ENCODE measurements at regions not wholly inside any gene's neighbourhood (a gene's known extent, or its start where the extent isn't known, plus 50 kb on each side); places are given as distances from the start of the nearest gene placed in this dataset.

DNA sequence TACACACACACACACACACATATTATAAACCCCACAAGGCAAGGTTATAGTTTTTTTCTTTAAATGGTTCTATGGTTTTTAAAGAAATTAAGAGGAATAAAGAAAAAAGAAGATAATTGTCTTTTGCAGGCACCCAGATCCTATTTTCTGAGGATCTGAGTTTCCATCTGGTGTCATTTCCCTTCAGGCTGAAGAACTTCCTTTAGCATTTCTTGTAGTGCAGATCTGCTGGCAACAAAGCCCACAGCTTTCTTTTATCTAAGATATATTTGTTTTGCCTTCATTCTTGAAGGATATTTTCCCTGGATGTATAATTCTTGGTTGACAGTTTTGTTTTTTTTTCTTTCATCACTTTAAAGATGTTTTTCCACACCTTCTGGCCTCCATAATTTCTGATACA is 57.6 kb upstream of the PMEPA1 start:
- ATAC-seq (ENCODE audit: insufficient read depth, low FRiP score) (no peak), DNase-seq (no peak)
- TF ChIP-seq, protein P1, sequence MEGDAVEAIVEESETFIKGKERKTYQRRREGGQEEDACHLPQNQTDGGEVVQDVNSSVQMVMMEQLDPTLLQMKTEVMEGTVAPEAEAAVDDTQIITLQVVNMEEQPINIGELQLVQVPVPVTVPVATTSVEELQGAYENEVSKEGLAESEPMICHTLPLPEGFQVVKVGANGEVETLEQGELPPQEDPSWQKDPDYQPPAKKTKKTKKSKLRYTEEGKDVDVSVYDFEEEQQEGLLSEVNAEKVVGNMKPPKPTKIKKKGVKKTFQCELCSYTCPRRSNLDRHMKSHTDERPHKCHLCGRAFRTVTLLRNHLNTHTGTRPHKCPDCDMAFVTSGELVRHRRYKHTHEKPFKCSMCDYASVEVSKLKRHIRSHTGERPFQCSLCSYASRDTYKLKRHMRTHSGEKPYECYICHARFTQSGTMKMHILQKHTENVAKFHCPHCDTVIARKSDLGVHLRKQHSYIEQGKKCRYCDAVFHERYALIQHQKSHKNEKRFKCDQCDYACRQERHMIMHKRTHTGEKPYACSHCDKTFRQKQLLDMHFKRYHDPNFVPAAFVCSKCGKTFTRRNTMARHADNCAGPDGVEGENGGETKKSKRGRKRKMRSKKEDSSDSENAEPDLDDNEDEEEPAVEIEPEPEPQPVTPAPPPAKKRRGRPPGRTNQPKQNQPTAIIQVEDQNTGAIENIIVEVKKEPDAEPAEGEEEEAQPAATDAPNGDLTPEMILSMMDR (IDR thresholded peaks at IDR 0.05; ENCODE audit: control extremely low read depth, extremely low read depth) = no peak
- no peak overlapping the region for H3K27ac ChIP-seq (ENCODE audit: low read depth in 1 of 2, low read length in 1 of 2)
- H3K4me1 ChIP-seq (ENCODE audit: control insufficient read depth in 5 of 5, insufficient read depth in 5 of 5, low read length in 5 of 5) = peaks cover 0 to 10% (median 0%) of the 10 kb centered on the region in 5 donors
- no peak overlapping the region for H3K4me3 ChIP-seq
- no peak overlapping the region for H3K9ac ChIP-seq (ENCODE audit: insufficient read depth in 1 of 2, low read length in 2 of 2)
- peaks cover 0 to 9% (median 2%) of the 10 kb centered on the region in 4 donors for H3K9me3 ChIP-seq (ENCODE audit: control insufficient read depth in 4 of 4, insufficient read depth in 3 of 4, low read length in 3 of 4)
- no peaks in the 10 kb centered on the region for H3K36me3 ChIP-seq (ENCODE audit: control insufficient read depth in 4 of 4, insufficient read depth in 4 of 4, low read length in 4 of 4)
- no peaks in the 10 kb centered on the region for H3K27me3 ChIP-seq (ENCODE audit: control insufficient read depth in 3 of 3, insufficient read depth in 3 of 3, low read length in 2 of 3)

DNA sequence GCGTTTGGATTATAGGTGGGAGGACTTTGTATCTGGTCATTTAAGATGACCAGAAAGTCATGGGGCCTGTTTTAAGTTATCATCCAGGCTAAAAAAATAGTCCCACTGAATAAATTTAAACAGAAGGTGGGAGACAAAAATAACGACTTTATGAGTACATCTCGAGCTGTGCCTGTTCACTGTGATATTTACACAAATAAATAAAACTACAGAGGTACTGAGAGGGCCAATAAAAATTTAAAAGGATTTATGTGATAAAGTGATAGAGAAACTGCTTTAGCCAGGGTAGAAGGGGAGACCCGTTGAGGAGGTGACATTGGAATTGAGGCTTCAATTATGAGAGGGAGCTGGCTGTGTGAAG is 53.4 kb upstream of the PMEPA1 start:
- no peak overlapping the region for H3K4me3 ChIP-seq
- TF ChIP-seq, protein P1 (IDR thresholded peaks at IDR 0.05; ENCODE audit: control extremely low read depth, extremely low read depth) = no peak
- H3K9ac ChIP-seq (ENCODE audit: insufficient read depth in 1 of 2, low read length in 2 of 2) = no peak overlapping the region
- no peak for ATAC-seq (ENCODE audit: insufficient read depth, low FRiP score)
- H3K27ac ChIP-seq (ENCODE audit: low read depth in 1 of 2, low read length in 1 of 2) = no peak overlapping the region
- H3K9me3 ChIP-seq (ENCODE audit: control insufficient read depth in 4 of 4, insufficient read depth in 3 of 4, low read length in 3 of 4) = peaks cover 0 to 6% (median 2%) of the 10 kb centered on the region in 4 donors
- 85 to 87% methylated on average over 4 of the region's 4 CpGs for WGBS, 2 donors
- no peak for DNase-seq
- no peaks in the 10 kb centered on the region for H3K27me3 ChIP-seq (ENCODE audit: control insufficient read depth in 3 of 3, insufficient read depth in 3 of 3, low read length in 2 of 3)
- H3K36me3 ChIP-seq (ENCODE audit: control insufficient read depth in 4 of 4, insufficient read depth in 4 of 4, low read length in 4 of 4) = no peaks in the 10 kb centered on the region
- no peaks in the 10 kb centered on the region for H3K4me1 ChIP-seq (ENCODE audit: control insufficient read depth in 5 of 5, insufficient read depth in 5 of 5, low read length in 5 of 5)

DNA sequence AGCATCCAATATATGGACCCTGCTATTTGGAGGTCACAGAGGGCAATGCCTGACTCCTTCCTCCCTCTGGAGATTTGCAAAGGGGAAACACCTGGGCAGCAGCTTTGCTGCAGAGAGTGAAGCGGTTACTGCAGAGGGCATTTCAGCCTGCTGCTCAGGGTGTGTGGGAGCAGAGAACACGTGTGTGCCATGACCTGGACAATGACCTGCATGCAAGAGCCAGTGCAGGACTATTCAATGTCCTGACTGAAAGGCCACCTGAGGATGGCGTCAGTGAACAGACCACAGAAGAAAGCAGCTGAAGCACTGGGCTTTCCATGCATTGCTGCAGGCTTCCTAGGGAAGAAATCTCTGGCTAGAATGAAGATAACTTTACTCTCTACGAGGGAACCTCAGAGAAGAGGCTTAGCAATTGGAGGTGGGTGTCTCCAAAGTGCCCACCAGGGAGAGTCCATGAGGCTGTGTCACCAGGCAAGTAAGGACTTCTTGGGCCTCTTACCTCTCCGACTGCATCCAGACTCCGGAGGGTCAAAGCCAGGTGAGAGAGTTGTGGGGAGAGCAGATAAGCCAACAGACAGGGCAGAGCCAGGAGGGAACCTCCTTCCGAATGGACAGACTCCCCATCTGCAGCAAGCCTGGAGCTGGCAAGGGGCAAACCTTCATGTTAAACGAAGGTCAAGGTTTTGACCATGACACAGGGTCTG is 52.9 kb upstream of the PMEPA1 start:
- 83 to 88% methylated on average over 8 of the region's 8 CpGs for whole genome bisulfite sequencing, 2 donors
- TF ChIP-seq, protein P1 (IDR thresholded peaks at IDR 0.05; ENCODE audit: control extremely low read depth, extremely low read depth) = no peak
- no peaks in the 10 kb centered on the region for H3K4me1 ChIP-seq (ENCODE audit: control insufficient read depth in 5 of 5, insufficient read depth in 5 of 5, low read length in 5 of 5)
- no peak for DNase-seq
- peaks cover 0 to 6% (median 2%) of the 10 kb centered on the region in 4 donors for H3K9me3 ChIP-seq (ENCODE audit: control insufficient read depth in 4 of 4, insufficient read depth in 3 of 4, low read length in 3 of 4)
- no peaks in the 10 kb centered on the region for H3K27me3 ChIP-seq (ENCODE audit: control insufficient read depth in 3 of 3, insufficient read depth in 3 of 3, low read length in 2 of 3)
- no peak overlapping the region for H3K27ac ChIP-seq (ENCODE audit: low read depth in 1 of 2, low read length in 1 of 2)
- no peak overlapping the region for H3K9ac ChIP-seq (ENCODE audit: insufficient read depth in 1 of 2, low read length in 2 of 2)
- ATAC-seq (ENCODE audit: insufficient read depth, low FRiP score) = no peak
- no peaks in the 10 kb centered on the region for H3K36me3 ChIP-seq (ENCODE audit: control insufficient read depth in 4 of 4, insufficient read depth in 4 of 4, low read length in 4 of 4)
- no peak overlapping the region for H3K4me3 ChIP-seq

DNA sequence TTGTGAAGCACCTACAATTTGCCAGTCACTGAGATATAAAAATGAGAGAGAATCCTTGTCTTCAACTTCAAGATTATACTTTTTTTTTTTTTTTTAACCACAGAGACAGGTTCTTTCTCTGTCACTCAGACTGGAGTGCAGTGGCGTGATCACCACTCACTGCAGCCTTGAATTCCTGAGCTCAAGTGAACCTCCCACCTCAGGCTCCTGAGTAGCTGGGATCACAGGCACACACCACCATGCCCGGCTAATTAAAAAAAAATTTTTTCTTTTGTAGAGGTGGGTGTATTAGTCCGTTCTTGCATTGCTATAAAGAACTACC is 51.6 kb upstream of the PMEPA1 start:
- no peaks in the 10 kb centered on the region for H3K27me3 ChIP-seq (ENCODE audit: control insufficient read depth in 3 of 3, insufficient read depth in 3 of 3, low read length in 2 of 3)
- TF ChIP-seq, protein P1 (IDR thresholded peaks at IDR 0.05; ENCODE audit: control extremely low read depth, extremely low read depth) = no peak
- no peak for DNase-seq
- peaks cover 0 to 6% (median 3%) of the 10 kb centered on the region in 4 donors for H3K9me3 ChIP-seq (ENCODE audit: control insufficient read depth in 4 of 4, insufficient read depth in 3 of 4, low read length in 3 of 4)
- H3K4me3 ChIP-seq = no peak overlapping the region
- no peak overlapping the region for H3K9ac ChIP-seq (ENCODE audit: insufficient read depth in 1 of 2, low read length in 2 of 2)
- H3K36me3 ChIP-seq (ENCODE audit: control insufficient read depth in 4 of 4, insufficient read depth in 4 of 4, low read length in 4 of 4) = no peaks in the 10 kb centered on the region
- H3K27ac ChIP-seq (ENCODE audit: low read depth in 1 of 2, low read length in 1 of 2) = no peak overlapping the region
- 73 to 76% methylated on average over 3 of the region's 3 CpGs for WGBS, 2 donors
- ATAC-seq (ENCODE audit: insufficient read depth, low FRiP score) = no peak
- no peaks in the 10 kb centered on the region for H3K4me1 ChIP-seq (ENCODE audit: control insufficient read depth in 5 of 5, insufficient read depth in 5 of 5, low read length in 5 of 5)

Data from lung (tissue), 11 donors.